Naive thymus-derived CD4-positive, alpha-beta T cell (primary cell): ENCODE measurements at regions not wholly inside any gene's neighbourhood (a gene's known extent, or its start where the extent isn't known, plus 50 kb on each side); places are given as distances from the start of the nearest gene placed in this dataset.

ENCODE experiments used
- ATAC-seq: fragments of 150-1000 bp; cut with Tn5 transposase; 2 replicates; pipeline ENCODE4 v1.10.0; 2021; ENCODE audit warnings: mild to moderate bottlenecking, moderate library complexity
- CTCF ChIA-PET: fragments of 350-600 bp; sonication (Branson Sonifier 250); formaldehyde crosslinking; loops from one replicate; lab custom pipeline; 2021; ENCODE audit warnings: antibody characterized with exemption; lab: Charles Lee
- POLR2A ChIA-PET: fragments of 350-600 bp; sonication (Branson Sonifier 250); formaldehyde crosslinking; loops from one replicate; lab custom pipeline; 2021; ENCODE audit warnings: antibody characterized with exemption, inconsistent platforms; lab: Charles Lee
- DNase-seq, 9 donors: peaks; one replicate each; pipeline versions ENCODE4 v3.0.0 to v3.0.0-alpha.2; 2020 to 2022; ENCODE audit warnings: mixed read lengths in 1 of 9
- H3K27ac ChIP-seq: one replicate; pipeline ENCODE4 v1.7.0; 2013; ENCODE audit warnings: mild to moderate bottlenecking, low read depth, low read length, moderate library complexity
- H3K27me3 ChIP-seq, 2 donors: one replicate each; pipeline ENCODE4 v1.7.0; 2013; ENCODE audit warnings: low read length in 2 of 2, mild to moderate bottlenecking in 2 of 2, moderate library complexity in 2 of 2; ENCODE audit not compliant: control insufficient read depth in 2 of 2, insufficient read depth in 2 of 2
- H3K36me3 ChIP-seq, 3 experiments: 1 replicate in 2 of 3; 2 replicates in 1 of 3; pipeline ENCODE4 v1.7.0; 2013; ENCODE audit warnings: low read length in 3 of 3, mild to moderate bottlenecking in 3 of 3, moderate library complexity in 1 of 3; ENCODE audit not compliant: insufficient read depth in 3 of 3, control insufficient read depth in 2 of 3
- H3K4me1 ChIP-seq, 2 donors: one replicate each; pipeline ENCODE4 v1.7.0; 2013; ENCODE audit warnings: low read length in 2 of 2, mild to moderate bottlenecking in 2 of 2, moderate library complexity in 1 of 2; ENCODE audit not compliant: control insufficient read depth in 2 of 2, insufficient read depth in 2 of 2
- H3K4me3 ChIP-seq: 2 replicates; pipeline ENCODE4 v1.7.0; 2013; ENCODE audit warnings: mild to moderate bottlenecking, low read length
- H3K9me3 ChIP-seq, 3 experiments: 1 replicate in 2 of 3; 2 replicates in 1 of 3; pipeline ENCODE4 v1.7.0; 2013; ENCODE audit warnings: low read length in 3 of 3; ENCODE audit not compliant: control insufficient read depth in 2 of 3
- H3K27ac Mint-ChIP-seq, 9 donors: one replicate each; pipeline ENCODE4 v1.8.0; 2020 to 2022; ENCODE audit warnings: mixed read lengths in 9 of 9, mild to moderate bottlenecking in 8 of 9, moderate library complexity in 5 of 9, inconsistent platforms in 2 of 9
- H3K27me3 Mint-ChIP-seq, 5 donors: one replicate each; pipeline ENCODE4 v1.8.0; 2021 to 2022; ENCODE audit warnings: mixed read lengths in 5 of 5, mild to moderate bottlenecking in 1 of 5
- H3K36me3 Mint-ChIP-seq, 5 donors: one replicate each; pipeline ENCODE4 v1.8.0; 2020 to 2022; ENCODE audit warnings: mixed read lengths in 5 of 5, mild to moderate bottlenecking in 3 of 5, inconsistent platforms in 1 of 5
- H3K4me1 Mint-ChIP-seq, 7 donors: one replicate each; pipeline ENCODE4 v1.8.0; 2020 to 2022; ENCODE audit warnings: mixed read lengths in 7 of 7, mild to moderate bottlenecking in 3 of 7, inconsistent platforms in 1 of 7
- H3K4me3 Mint-ChIP-seq, 10 donors: one replicate each; pipeline ENCODE4 v1.8.0; 2020 to 2022; ENCODE audit warnings: mild to moderate bottlenecking in 10 of 10, mixed read lengths in 10 of 10, moderate library complexity in 6 of 10, inconsistent platforms in 2 of 10
- H3K9me3 Mint-ChIP-seq, 11 donors: one replicate each; pipeline ENCODE4 v1.8.0; 2020 to 2022; ENCODE audit warnings: mixed read lengths in 11 of 11, mild to moderate bottlenecking in 4 of 11, inconsistent platforms in 1 of 11, moderate library complexity in 1 of 11
- intact Hi-C, 2 donors: fragments of 100-400 bp; cut with micrococcal nuclease; formaldehyde crosslinking; loops; one replicate each; pipeline ENCODE4 v1.15.1; 2023

DNA sequence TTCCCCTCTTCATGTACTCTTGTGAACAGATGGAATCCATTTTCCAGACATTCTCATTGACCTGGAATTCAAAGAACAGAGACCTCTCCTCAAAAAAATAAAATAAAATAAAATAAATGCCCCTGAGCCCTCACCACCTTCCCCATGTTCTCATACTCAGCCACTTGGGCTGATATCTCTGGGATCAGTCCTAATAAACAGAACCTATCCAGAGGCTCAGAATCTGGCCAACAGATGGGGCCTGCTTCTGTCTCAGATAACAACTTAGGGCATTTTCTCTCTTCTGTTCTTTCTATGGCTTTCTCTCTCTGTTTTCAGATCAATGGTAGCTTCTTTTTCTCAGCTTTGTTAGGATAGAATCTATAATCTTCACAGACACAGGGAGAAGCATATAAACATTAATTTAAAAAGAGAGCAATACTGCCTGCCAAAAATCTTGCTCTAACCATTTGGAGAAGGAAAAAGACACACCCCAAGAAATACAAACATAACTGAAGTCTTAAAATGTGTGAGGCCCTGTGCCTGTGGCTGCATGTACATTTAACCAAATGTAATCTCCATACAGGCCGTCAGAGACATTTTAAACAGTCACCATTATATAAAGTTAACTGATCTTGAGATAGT lies 907.1 kb downstream of the FAT4 start:
- Mint-ChIP-seq H3K27me3 (no peaks in the 10 kb centered on the region), H3K4me1 (no peaks in the 10 kb centered on the region), H3K27ac (no peak overlapping the region), H3K4me3 (no peak overlapping the region), H3K9me3 (peaks cover 0 to 5% (median 2%) of the 10 kb centered on the region in 11 donors), H3K36me3 (no peaks in the 10 kb centered on the region)
- intact Hi-C loops = no loop called here
- H3K27ac ChIP-seq = no peak overlapping the region
- ATAC-seq (no peak), DNase-seq (no peak)
- CTCF ChIA-PET = no interaction called here
- H3K4me3 ChIP-seq = no peak overlapping the region
- no peaks in the 10 kb centered on the region for H3K36me3 ChIP-seq
- H3K27me3 ChIP-seq = no peaks in the 10 kb centered on the region
- H3K9me3 ChIP-seq = no peaks in the 10 kb centered on the region
- POLR2A ChIA-PET = no interaction called here
- H3K4me1 ChIP-seq = no peaks in the 10 kb centered on the region

- H3K27ac Mint-ChIP-seq = no peak overlapping the region
- H3K27ac ChIP-seq = no peak overlapping the region
- CTCF ChIA-PET = interaction anchor here (0.6 kb wide), 1 partner anchor 1828 kb away, joined by 3 read pairs; no protein-coding TSS in a partner anchor
These were observed 909.1 kb downstream of the FAT4 start for GRCh38 chr4:126223784-126224407.

GRCh38 chr4:126227428-126227827 lies 912.7 kb downstream of the FAT4 start:
- no peak overlapping the region for H3K27ac ChIP-seq
- no peak overlapping the region for H3K27ac Mint-ChIP-seq
- no peaks in the 10 kb centered on the region for H3K4me1 ChIP-seq
- H3K27me3 Mint-ChIP-seq = no peaks in the 10 kb centered on the region
- intact Hi-C loops = no loop called here
- H3K27me3 ChIP-seq = no peaks in the 10 kb centered on the region
- no peaks in the 10 kb centered on the region for H3K4me1 Mint-ChIP-seq
- ATAC-seq (no peak), DNase-seq (no peak)
- no peaks in the 10 kb centered on the region for H3K9me3 ChIP-seq
- no peak overlapping the region for H3K4me3 ChIP-seq
- H3K36me3 Mint-ChIP-seq = no peaks in the 10 kb centered on the region
- H3K4me3 Mint-ChIP-seq = no peak overlapping the region
- ChIA-PET POLR2A (no interaction called here), CTCF (no interaction called here)
- H3K9me3 Mint-ChIP-seq = peaks cover 0 to 16% (median 4%) of the 10 kb centered on the region in 11 donors
- no peaks in the 10 kb centered on the region for H3K36me3 ChIP-seq

More at GRCh38 chr4:126223784-126224407, 909.1 kb downstream of the FAT4 start:
- Histone ChIP-seq H3K9me3 (no peaks in the 10 kb centered on the region), H3K36me3 (no peaks in the 10 kb centered on the region), H3K27me3 (no peaks in the 10 kb centered on the region), H3K4me3 (no peak overlapping the region), H3K4me1 (no peaks in the 10 kb centered on the region)
- intact Hi-C loops = no loop called here
- no peaks in the 10 kb centered on the region for H3K27me3 Mint-ChIP-seq
- H3K4me1 Mint-ChIP-seq = no peaks in the 10 kb centered on the region
- peaks cover 0 to 5% (median 0%) of the 10 kb centered on the region in 11 donors for H3K9me3 Mint-ChIP-seq
- no peak overlapping the region for H3K4me3 Mint-ChIP-seq
- DNase-seq (no peak), ATAC-seq (no peak)
- no peaks in the 10 kb centered on the region for H3K36me3 Mint-ChIP-seq
- POLR2A ChIA-PET = no interaction called here

- POLR2A ChIA-PET = no interaction called here
- no peaks in the 10 kb centered on the region for H3K4me1 Mint-ChIP-seq
- Histone ChIP-seq H3K9me3 (no peaks in the 10 kb centered on the region), H3K27ac (no peak overlapping the region), H3K4me1 (no peaks in the 10 kb centered on the region), H3K27me3 (no peaks in the 10 kb centered on the region), H3K4me3 (no peak overlapping the region), H3K36me3 (no peaks in the 10 kb centered on the region)
- no peak overlapping the region for H3K27ac Mint-ChIP-seq
- CTCF ChIA-PET = no interaction called here
- intact Hi-C loops = no loop called here
- H3K27me3 Mint-ChIP-seq = no peaks in the 10 kb centered on the region
- peaks cover 0 to 15% (median 4%) of the 10 kb centered on the region in 11 donors for H3K9me3 Mint-ChIP-seq
- no peak overlapping the region for H3K4me3 Mint-ChIP-seq
- DNase-seq = no peak
- ATAC-seq = no peak
- H3K36me3 Mint-ChIP-seq = no peaks in the 10 kb centered on the region
These were observed 915.5 kb downstream of the FAT4 start for GRCh38 chr4:126230269-126230668.

- ChIA-PET POLR2A (no interaction called here), CTCF (no interaction called here)
- no peak overlapping the region for H3K4me3 ChIP-seq
- H3K4me1 ChIP-seq = no peaks in the 10 kb centered on the region
- H3K36me3 ChIP-seq = no peaks in the 10 kb centered on the region
- Mint-ChIP-seq H3K36me3 (no peaks in the 10 kb centered on the region), H3K4me3 (no peak overlapping the region), H3K27me3 (no peaks in the 10 kb centered on the region), H3K27ac (no peak overlapping the region), H3K9me3 (peaks cover 2 to 27% (median 14%) of the 10 kb centered on the region in 11 donors), H3K4me1 (no peaks in the 10 kb centered on the region)
- intact Hi-C loops = no loop called here
- no peaks in the 10 kb centered on the region for H3K27me3 ChIP-seq
- DNase-seq (no peak), ATAC-seq (no peak)
- H3K9me3 ChIP-seq = no peaks in the 10 kb centered on the region
- no peak overlapping the region for H3K27ac ChIP-seq
These were observed 918.7 kb downstream of the FAT4 start for GRCh38 chr4:126233483-126233882.

DNA sequence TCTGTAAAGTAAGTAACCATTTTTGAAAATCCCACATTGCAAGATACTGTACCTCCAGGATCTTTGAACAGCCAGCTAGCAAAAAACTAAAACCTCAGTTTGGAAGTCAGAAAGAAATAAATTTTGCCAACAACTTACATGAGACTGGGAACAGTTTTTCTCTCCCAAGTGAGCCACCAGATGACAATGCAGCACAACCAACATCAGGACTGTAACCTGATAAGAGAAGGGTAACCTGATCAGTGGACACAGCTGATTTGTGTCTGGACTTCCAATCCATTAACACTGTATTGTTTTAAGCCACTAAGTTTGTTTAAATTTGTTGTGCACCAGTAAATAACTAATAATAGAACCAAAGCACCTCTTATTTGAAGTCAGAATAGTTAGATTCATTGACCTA lies 923.3 kb downstream of the FAT4 start:
- DNase-seq = no peak
- peaks cover 0 to 24% (median 11%) of the 10 kb centered on the region in 11 donors for H3K9me3 Mint-ChIP-seq
- H3K27me3 Mint-ChIP-seq = no peaks in the 10 kb centered on the region

GRCh38 chr4:126241634-126242033 lies 926.9 kb downstream of the FAT4 start:
- DNase-seq (no peak), ATAC-seq (no peak)
- Histone ChIP-seq H3K36me3 (no peaks in the 10 kb centered on the region), H3K4me3 (no peak overlapping the region), H3K4me1 (no peaks in the 10 kb centered on the region), H3K27ac (no peak overlapping the region), H3K9me3 (no peaks in the 10 kb centered on the region), H3K27me3 (no peaks in the 10 kb centered on the region)
- POLR2A ChIA-PET = no interaction called here
- no peak overlapping the region for H3K4me3 Mint-ChIP-seq
- no peak overlapping the region for H3K27ac Mint-ChIP-seq
- no peaks in the 10 kb centered on the region for H3K27me3 Mint-ChIP-seq
- no peaks in the 10 kb centered on the region for H3K4me1 Mint-ChIP-seq
- H3K36me3 Mint-ChIP-seq = no peaks in the 10 kb centered on the region
- intact Hi-C loops = no loop called here
- CTCF ChIA-PET = no interaction called here
- H3K9me3 Mint-ChIP-seq = peaks cover 0 to 21% (median 6%) of the 10 kb centered on the region in 11 donors

More for the DNA sequence above, 923.3 kb downstream of the FAT4 start:
- H3K4me3 ChIP-seq = no peak overlapping the region
- ATAC-seq = no peak
- no peaks in the 10 kb centered on the region for H3K9me3 ChIP-seq
- no peak overlapping the region for H3K27ac ChIP-seq
- H3K4me3 Mint-ChIP-seq = no peak overlapping the region
- POLR2A ChIA-PET = no interaction called here
- no peaks in the 10 kb centered on the region for H3K27me3 ChIP-seq
- no peaks in the 10 kb centered on the region for H3K4me1 Mint-ChIP-seq
- CTCF ChIA-PET = no interaction called here
- H3K36me3 ChIP-seq = no peaks in the 10 kb centered on the region
- intact Hi-C loops = no loop called here
- no peaks in the 10 kb centered on the region for H3K4me1 ChIP-seq
- H3K36me3 Mint-ChIP-seq = no peaks in the 10 kb centered on the region
- no peak overlapping the region for H3K27ac Mint-ChIP-seq
